ENCODE measurements at regions not wholly inside any gene's neighbourhood (a gene's known extent, or its start where the extent isn't known, plus 50 kb on each side); places are given as distances from the start of the nearest gene placed in this dataset.

GRCh38 chr9:30505311-30505710 lies 1879.1 kb upstream of the ACO1 start:
- Histone ChIP-seq H4K20me1 (ENCODE audit: insufficient read depth, low read length) (no peaks in the 10 kb centered on the region), H3K4me1 (ENCODE audit: insufficient read depth, low read length, severe bottlenecking) (no peaks in the 10 kb centered on the region), H3K4me2 (ENCODE audit: low read length) (no peak overlapping the region), H3K9me2 (ENCODE audit: low read depth, low read length) (no peaks in the 10 kb centered on the region), H3K9me3 (ENCODE audit: low read length) (no peaks in the 10 kb centered on the region), H3K27ac (ENCODE audit: low read depth, low read length, poor library complexity, severe bottlenecking) (no peak overlapping the region), H3F3A (ENCODE audit: insufficient read depth, low read length) (no peaks in the 10 kb centered on the region), H3K4me3 (ENCODE audit: low read depth, low read length, poor library complexity, severe bottlenecking) (no peak overlapping the region), H3K79me2 (ENCODE audit: insufficient read depth, low read length) (no peaks in the 10 kb centered on the region), H3K9ac (ENCODE audit: low read length) (no peak overlapping the region), H3K27me3 (ENCODE audit: insufficient read depth, low read length) (no peaks in the 10 kb centered on the region), H3K36me3 (ENCODE audit: insufficient read depth, low read length) (no peaks in the 10 kb centered on the region), H2AFZ (ENCODE audit: low read length) (no peak overlapping the region)
- TF ChIP-seq CTCF (IDR thresholded peaks at IDR 0.05; ENCODE audit: low read length): no peak
- no peak for TF ChIP-seq EZH2 (IDR thresholded peaks at IDR 0.05; ENCODE audit: borderline replicate concordance, low read length)

- H3K27me3 ChIP-seq (ENCODE audit: insufficient read depth, low read length): no peaks in the 10 kb centered on the region
- no peaks in the 10 kb centered on the region for H3K9me2 ChIP-seq (ENCODE audit: low read depth, low read length)
- H3K9me3 ChIP-seq (ENCODE audit: low read length): no peaks in the 10 kb centered on the region
- TF ChIP-seq CTCF (IDR thresholded peaks at IDR 0.05; ENCODE audit: low read length) (no peak), EZH2 (IDR thresholded peaks at IDR 0.05; ENCODE audit: borderline replicate concordance, low read length) (no peak)
- H3F3A ChIP-seq (ENCODE audit: insufficient read depth, low read length): no peaks in the 10 kb centered on the region
- H2AFZ ChIP-seq (ENCODE audit: low read length): no peak overlapping the region
- H3K4me2 ChIP-seq (ENCODE audit: low read length): no peak overlapping the region
- no peaks in the 10 kb centered on the region for H3K79me2 ChIP-seq (ENCODE audit: insufficient read depth, low read length)
- no peaks in the 10 kb centered on the region for H3K36me3 ChIP-seq (ENCODE audit: insufficient read depth, low read length)
- no peaks in the 10 kb centered on the region for H3K4me1 ChIP-seq (ENCODE audit: insufficient read depth, low read length, severe bottlenecking)
- H3K27ac ChIP-seq (ENCODE audit: low read depth, low read length, poor library complexity, severe bottlenecking): no peak overlapping the region
- no peak overlapping the region for H3K4me3 ChIP-seq (ENCODE audit: low read depth, low read length, poor library complexity, severe bottlenecking)
- H4K20me1 ChIP-seq (ENCODE audit: insufficient read depth, low read length): no peaks in the 10 kb centered on the region
- H3K9ac ChIP-seq (ENCODE audit: low read length): no peak overlapping the region
Measured at GRCh38 chr9:30506749-30507148, 1877.7 kb upstream of the ACO1 start.

- no peaks in the 10 kb centered on the region for H3K9me2 ChIP-seq (ENCODE audit: low read depth, low read length)
- H3K9ac ChIP-seq (ENCODE audit: low read length): no peak overlapping the region
- no peaks in the 10 kb centered on the region for H4K20me1 ChIP-seq (ENCODE audit: insufficient read depth, low read length)
- no peaks in the 10 kb centered on the region for H3K4me1 ChIP-seq (ENCODE audit: insufficient read depth, low read length, severe bottlenecking)
- no peak overlapping the region for H3K4me2 ChIP-seq (ENCODE audit: low read length)
- H3K27me3 ChIP-seq (ENCODE audit: insufficient read depth, low read length): no peaks in the 10 kb centered on the region
- H3K27ac ChIP-seq (ENCODE audit: low read depth, low read length, poor library complexity, severe bottlenecking): no peak overlapping the region
- no peaks in the 10 kb centered on the region for H3F3A ChIP-seq (ENCODE audit: insufficient read depth, low read length)
- no peaks in the 10 kb centered on the region for H3K79me2 ChIP-seq (ENCODE audit: insufficient read depth, low read length)
- H2AFZ ChIP-seq (ENCODE audit: low read length): no peak overlapping the region
- TF ChIP-seq EZH2 (IDR thresholded peaks at IDR 0.05; ENCODE audit: borderline replicate concordance, low read length): no peak
- no peak for TF ChIP-seq CTCF (IDR thresholded peaks at IDR 0.05; ENCODE audit: low read length)
- H3K36me3 ChIP-seq (ENCODE audit: insufficient read depth, low read length): no peaks in the 10 kb centered on the region
- no peak overlapping the region for H3K4me3 ChIP-seq (ENCODE audit: low read depth, low read length, poor library complexity, severe bottlenecking)
- no peaks in the 10 kb centered on the region for H3K9me3 ChIP-seq (ENCODE audit: low read length)
Measured at GRCh38 chr9:30507166-30507565, 1877.3 kb upstream of the ACO1 start.
